COLO668 (cell line): ENCODE measurements at regions not wholly inside any gene's neighbourhood (a gene's known extent, or its start where the extent isn't known, plus 50 kb on each side); places are given as distances from the start of the nearest gene placed in this dataset.
"Not testable (repeated sequence)": the region's sequence is repeated elsewhere in the genome, so short reads cannot be mapped to it uniquely, and the experiment has no call there.

Source experiments
- DNase-seq: peaks from one replicate; lab custom pipeline; 2025; ENCODE audit not compliant: unreplicated experiment; lab: John Stamatoyannopoulos, UW

DNA sequence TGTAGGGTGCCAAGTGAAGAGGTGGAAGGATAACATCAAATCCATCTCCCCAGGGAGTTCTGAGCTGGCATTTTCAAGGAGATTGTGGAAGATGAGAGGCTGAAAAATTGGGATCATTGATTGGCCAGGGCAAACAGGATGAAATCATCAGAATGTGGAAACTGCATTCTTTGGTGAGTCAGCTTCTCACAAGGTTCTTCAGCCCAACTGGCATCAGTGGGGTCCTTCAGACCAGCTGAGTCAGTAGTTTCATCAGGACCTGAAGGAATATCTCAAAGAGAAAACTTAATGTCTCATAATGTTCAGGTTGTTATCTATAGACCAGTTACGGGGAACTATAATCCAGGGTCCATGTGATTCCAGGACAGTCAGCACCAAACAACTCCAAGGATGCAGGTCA is 195.8 kb downstream of the HAO1 start:
- DNase-seq = no peak

DNA sequence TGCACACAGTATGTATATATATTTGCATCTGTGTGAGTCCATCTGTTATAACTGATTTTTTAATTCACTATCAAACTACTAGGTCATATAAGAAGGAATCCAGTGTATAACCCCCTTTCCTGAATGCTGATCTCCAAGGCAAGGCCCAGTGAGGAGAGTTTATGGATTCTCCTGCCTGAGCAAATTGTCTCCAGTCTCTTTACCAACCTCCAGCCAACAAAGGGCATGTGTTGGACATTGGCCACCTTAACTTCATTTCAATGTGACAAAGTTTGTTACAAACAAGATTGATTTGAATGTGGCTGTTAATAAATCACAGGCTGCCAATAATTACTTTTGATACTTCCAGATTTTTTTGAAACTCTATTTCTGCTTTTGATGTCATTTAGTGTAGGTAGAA is 191.6 kb downstream of the HAO1 start:
- no peak for DNase-seq

GRCh38 chr20:7754102-7754501 is 186.2 kb downstream of the HAO1 start:
- no peak for DNase-seq

DNA sequence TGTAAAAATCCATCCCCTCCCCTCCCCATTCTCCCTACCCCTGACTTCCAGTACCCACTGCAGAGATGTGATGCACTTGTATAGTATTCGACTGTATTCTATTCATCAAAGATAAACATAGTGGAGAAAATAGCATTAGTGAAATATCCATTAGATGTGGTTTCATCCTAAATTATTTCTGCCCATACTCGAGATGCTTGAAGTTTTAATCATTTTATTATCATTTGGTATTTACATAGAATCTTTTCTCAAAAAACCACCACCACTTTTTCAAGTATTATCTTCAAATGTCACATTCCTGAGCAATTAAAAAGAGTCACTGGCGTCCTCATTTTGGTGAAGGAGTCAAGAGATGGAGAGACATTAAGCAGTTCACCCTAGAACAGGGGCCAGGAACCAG is 181.9 kb downstream of the HAO1 start:
- DNase-seq = no peak

GRCh38 chr20:7760247-7761031 is 179.8 kb downstream of the HAO1 start:
- DNase-seq = no peak

DNA sequence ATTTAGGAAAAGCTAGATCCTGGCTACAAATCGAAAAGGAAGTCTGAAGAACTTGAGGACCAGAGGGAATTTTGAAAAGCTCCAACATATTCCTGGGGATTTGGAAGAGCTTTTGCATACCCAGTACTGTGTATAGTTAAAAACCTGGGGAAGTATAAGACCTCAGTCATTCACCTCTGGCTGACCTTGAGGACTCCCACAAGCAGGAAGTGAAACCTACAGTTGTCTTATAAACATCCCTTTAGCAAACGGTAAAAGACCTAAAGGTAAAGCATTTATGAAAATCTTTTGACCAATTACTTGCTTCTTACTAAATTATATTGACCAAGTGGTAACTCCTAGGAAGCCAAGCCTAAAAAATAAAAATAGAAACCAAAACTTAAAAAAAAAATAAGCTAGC is 175.0 kb downstream of the HAO1 start:
- no peak for DNase-seq

- DNase-seq = peak; percentile 21
These were observed 170.2 kb downstream of the HAO1 start for GRCh38 chr20:7770046-7770445.

GRCh38 chr20:7770578-7770977 is 169.7 kb downstream of the HAO1 start:
- DNase-seq = peak; percentile 88

- DNase-seq = peak; percentile 41
These were observed 167.9 kb downstream of the HAO1 start for GRCh38 chr20:7772371-7772770.

DNA sequence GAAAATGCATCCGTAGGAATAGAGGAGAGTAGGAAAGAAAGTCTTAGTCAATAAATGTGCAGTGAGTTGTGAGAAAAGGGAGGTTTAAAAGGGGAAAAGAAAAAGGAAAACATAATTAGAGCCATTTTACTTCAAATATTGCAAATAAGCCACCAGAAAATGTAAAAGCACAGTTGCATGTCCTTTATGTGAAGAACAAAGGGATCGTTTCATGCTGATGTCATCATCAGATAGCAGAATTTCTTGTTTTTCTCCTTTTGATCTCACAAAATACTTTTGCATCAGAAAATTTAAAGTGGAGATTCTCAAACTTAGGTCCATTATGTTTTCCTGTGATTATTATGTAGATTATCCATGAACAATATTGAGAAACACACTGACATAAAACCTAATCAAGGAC is 166.7 kb downstream of the HAO1 start:
- DNase-seq = no peak

- no peak for DNase-seq
These were observed 165.2 kb downstream of the HAO1 start for GRCh38 chr20:7775072-7775471.

DNA sequence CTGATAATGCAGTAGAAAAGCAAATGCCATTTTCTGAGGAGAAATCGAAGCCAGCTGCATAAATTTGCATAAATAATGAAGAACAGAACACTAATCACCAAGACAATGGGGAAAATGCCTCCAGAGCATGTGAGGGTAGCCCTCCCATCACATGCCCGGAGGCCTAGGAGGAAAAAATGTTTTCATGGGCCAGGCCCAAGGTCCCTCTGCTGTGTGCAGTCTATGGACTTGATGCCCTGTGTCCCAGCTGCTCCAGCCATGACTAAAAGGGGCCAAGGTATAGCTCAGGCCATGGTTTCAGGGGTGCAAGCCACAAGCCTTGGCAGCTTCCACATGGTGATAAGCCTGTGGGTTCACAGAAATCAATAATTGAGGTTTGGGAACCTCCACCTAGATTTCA is 164.1 kb downstream of the HAO1 start:
- no peak for DNase-seq

GRCh38 chr20:7790189-7790588 is 150.1 kb downstream of the HAO1 start:
- no peak for DNase-seq

DNA sequence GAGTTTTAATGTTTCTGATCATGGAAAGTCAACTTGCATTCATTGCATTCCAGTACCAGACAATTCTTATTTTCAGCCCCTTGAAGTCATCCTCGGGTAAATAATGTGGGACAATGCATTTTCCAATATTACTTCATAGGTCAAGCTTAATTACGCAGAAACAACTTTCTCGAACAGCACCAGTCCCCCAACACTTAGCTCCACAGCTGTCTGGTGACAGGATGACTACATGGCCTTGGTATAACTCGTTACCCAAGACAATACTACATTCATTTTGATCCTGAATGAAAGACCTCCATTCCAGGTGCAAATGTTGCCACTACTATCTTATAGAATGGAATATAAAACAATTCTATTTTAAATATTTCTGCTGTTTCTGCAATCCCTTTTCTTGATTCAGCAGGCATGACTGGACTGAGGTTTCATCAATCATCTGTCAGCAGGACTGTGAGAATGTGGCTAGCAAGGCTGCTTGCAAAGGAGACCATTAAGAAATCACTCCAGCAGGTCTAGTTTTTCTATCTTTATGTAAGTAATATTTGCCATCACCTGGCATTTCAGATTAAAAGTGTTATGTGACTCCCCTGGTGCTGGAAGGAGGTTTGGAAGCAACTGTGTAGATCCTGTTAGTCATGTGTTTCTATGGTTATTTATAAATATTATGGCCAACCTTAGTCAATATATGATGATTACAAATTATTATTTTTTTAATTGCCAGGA is 147.9 kb downstream of the HAO1 start:
- no peak for DNase-seq

DNA sequence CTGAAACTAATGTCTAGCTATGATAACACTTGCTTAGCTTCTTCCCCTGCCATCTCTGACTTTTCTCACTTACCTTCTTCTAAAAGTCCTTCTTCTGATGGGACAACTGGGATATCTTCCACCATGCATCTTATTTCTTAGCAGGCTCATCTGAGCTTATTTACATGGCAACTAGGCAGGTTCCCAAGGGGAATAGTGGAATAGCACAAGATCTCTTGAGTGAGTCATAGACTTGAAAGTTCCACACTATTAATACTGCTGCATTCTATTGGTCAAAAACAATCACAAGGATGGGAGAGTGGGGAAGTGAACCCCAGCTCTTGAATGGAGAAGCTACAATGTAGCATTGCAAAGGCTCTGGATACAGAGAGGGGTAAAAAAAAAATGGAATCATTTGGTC is 142.1 kb downstream of the HAO1 start:
- DNase-seq = no peak

DNA sequence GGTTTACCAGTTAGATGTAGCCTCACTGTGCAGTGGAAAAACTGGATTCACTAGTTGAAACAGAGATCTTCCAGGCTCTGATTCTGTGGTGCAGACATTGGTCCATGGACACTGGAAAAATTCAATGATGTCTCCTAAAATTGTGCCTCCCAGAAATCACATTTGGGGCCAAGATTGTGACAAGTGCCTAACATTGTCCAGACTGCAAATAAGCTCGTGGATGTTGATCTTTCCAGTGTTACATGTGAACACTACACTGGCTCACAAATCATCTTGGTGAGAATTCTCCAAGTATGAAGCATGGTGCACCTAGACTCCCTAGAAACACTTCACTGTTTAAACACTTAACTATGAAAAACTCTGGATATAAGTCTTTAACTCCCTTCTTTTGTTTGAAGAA is 140.4 kb downstream of the HAO1 start:
- no peak for DNase-seq

GRCh38 chr20:7803411-7804151 is 136.7 kb downstream of the HAO1 start:
- DNase-seq = not testable (repeated sequence)

DNA sequence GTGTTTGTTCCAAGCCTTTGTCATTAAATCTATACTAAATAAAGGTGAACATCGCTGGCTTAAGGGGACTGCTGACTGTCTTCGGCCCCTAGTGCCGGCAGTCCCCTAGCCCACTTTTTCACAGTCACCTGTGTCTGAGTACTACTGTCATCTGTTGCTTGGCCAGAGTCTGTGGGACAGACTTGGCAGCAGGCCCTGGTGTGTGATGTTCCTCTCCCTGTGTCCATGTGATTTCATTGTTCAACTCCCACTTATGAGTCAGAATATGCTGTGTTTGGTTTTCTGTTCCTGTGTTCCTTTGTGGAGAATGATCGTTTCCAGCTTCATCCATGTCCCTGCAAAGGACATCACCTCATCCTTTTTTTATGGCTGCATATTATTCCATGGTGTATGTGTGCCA is 133.4 kb downstream of the HAO1 start:
- no peak for DNase-seq

GRCh38 chr20:7817286-7817685 is 123.0 kb downstream of the HAO1 start:
- no peak for DNase-seq

DNA sequence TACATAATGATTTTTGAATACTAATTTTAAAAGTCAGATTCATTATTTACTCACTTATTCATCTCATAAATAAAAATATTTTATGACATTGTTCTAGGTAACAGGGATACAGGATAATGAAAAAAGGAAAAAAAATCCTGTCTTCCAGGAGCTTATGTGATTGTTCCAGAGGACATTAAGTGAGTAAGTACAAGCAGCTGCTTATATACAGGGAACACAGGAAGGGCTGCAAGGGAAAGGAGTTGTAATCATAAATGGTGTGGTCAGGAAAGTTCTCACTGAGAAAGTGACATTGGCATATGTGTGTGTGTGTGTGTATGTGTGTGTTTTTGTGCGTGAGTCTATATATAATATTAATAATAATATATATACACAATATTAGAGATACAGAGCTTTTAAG is 121.8 kb downstream of the HAO1 start:
- DNase-seq = no peak

- DNase-seq = no peak
These were observed 119.4 kb downstream of the HAO1 start for GRCh38 chr20:7820897-7821296.

DNA sequence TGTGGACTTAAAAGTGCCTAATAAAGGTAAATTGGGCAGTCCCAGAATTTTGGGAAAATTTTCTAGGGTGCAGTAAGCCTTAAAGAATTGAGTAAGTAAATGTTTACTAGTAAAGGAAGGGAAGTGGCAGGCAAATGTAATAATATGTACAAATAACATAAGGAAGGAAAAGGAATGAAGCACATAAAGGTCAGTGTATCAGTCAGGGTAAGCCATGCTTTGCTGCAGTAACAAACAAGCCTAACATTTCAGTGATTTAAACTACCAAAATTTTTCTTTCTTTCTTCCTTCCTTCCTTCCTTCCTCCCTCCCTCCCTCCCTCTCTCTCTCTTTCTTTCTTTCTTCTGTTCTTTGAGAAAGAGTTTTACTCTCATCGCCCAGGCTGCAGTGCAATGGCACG is 117.5 kb downstream of the HAO1 start:
- DNase-seq = no peak
